SIG-M5 (cell line): ENCODE measurements at regions not wholly inside any gene's neighbourhood (a gene's known extent, or its start where the extent isn't known, plus 50 kb on each side); places are given as distances from the start of the nearest gene placed in this dataset.

ENCODE experiments used
- DNase-seq: peaks from one replicate; lab custom pipeline; 2025; lab: John Stamatoyannopoulos, UW

GRCh38 chr14:100439781-100440180 is 116.6 kb downstream of the SLC25A47 start:
- no peak for DNase-seq

DNA sequence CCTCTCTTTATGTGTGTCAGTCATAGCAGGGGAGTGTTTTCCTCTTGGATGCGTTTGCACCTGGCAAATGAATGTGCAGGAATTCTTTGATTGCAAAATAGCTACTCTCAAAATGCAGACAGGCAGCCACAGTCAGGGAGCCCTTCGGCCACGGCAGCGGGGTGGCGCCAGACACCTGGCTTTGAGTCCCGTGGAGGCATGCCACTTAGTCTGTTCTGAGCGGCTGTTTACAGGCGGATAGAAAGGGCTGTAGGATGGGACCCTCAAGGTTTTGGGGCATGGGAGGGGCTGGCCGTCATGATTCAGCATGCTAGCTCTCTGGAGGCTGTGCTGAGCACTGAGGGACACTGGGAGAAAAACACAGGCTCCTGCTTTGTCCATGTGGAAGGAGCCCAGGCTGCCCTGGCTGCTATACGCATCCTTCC is 117.1 kb downstream of the SLC25A47 start:
- DNase-seq, result no peak

GRCh38 chr14:100440758-100441203 is 117.6 kb downstream of the SLC25A47 start:
- DNase-seq, result no peak

- DNase-seq, result no peak
Measured at GRCh38 chr14:100441271-100441947, 118.3 kb downstream of the SLC25A47 start.

- no peak for DNase-seq
Measured at GRCh38 chr14:100442036-100442435, 118.9 kb downstream of the SLC25A47 start.

GRCh38 chr14:100442498-100443490 is 119.7 kb downstream of the SLC25A47 start:
- no peak for DNase-seq

DNA sequence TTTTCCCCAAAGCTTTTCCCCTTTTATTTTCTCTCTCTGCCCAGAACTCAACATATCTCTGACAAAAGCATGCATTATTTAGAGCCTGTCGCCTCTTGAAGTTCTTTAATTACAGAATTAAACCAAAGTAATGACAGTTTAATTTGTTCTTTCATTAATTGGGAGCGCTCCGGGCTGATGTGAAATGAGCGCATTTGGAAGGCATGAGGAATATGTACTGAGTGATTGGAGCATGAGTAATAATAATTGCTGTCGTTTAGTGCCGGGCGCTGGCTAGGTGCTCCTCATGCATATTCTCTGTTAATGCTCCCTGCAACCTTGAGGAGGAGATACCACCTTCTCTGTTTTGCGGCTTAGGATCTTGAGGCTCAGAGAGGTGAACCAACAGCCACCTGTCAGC is 120.5 kb downstream of the SLC25A47 start:
- no peak for DNase-seq

DNA sequence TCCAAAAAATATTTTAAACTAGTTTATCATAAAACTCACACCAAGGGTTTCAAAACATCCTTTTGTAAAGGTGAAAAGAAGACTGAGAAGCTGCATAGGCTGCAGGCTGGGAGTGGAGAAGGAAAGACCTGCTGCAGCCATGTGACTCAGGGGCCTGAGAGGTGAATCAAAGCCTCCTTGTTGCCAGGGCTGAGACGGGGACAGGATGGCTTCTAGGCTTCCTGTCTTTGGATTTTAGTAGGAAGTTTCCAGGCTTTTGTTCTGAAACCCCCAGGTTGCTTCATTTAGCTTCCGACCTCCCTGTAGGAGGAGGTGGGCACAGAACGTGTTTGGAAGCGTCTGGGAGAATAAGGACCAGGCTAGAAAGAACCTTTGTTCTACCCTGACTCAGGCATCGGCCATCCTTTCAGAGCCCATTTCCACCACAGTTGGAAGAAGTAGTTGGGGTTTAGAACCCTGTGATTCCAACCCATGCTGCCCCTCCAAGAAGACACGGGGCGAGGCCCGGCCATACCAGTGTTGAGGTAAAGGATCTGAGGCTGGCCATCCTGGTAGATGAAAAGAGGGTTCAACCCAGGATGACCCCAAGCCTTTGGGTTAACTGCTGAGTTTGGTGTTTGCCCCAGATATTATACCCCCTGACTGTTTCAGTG is 122.4 kb downstream of the SLC25A47 start:
- no peak for DNase-seq

- DNase-seq, result no peak
Measured at GRCh38 chr14:100446572-100446971, 123.4 kb downstream of the SLC25A47 start.

- DNase-seq, result no peak
Measured at GRCh38 chr14:100448376-100448775, 125.2 kb downstream of the SLC25A47 start.

DNA sequence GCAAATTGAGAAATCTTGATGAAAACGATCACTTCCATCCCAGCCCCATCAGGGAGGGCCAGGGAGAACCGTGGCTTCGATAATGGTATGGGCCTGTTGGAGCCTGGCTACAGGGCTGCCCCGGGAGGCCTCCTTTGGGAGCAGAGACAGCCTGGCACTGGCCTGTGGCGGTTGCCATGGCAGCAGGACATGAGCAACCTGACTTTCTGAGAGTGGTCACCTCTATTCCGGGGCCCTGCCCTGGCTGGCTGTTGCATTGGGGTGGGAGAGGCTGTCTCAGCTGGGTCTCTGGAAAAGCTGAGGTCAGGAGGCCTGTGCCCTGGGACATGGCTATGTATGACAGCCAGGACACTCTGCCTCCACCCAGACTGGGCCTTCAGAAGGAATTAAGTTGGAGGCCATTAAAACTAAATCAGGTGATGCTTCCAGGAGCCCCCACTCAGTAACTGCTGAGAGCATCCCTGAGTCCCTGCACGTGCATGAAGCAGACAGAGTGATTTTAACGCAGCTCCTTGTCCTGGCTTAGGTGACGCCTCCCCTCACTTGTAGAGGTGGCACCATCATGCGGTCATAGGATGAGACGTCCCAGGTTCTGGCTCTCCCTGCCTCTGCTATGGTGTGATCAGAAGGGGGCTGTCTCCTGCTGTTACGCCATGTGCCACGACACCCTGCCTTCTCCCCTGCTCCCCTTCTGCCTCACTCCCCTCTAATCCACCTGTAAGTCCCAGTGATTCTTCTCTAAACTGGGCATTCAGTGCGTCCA is 126.3 kb downstream of the SLC25A47 start:
- DNase-seq, result no peak

DNA sequence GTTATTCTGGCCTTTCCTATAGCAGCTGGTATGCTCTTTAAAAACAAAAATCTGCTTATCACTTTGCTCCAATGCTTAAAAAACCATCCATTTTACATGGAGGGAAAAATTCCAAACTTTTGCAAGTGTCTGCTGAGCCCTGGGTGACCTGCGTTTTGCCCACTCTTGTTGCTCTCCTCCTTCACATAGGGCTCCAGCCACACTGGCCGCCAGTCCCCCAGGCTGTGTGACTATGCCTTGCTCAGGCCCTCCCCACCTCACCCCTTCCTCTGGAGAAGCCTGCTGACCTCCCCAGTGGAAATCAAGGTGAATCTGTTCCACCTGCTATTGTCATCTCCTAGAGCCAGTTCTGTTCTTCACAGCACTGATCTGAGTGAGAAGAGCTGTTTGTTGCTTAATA is 126.9 kb downstream of the SLC25A47 start:
- no peak for DNase-seq

- DNase-seq, result no peak
Measured at GRCh38 chr14:100450736-100451135, 127.6 kb downstream of the SLC25A47 start.

DNA sequence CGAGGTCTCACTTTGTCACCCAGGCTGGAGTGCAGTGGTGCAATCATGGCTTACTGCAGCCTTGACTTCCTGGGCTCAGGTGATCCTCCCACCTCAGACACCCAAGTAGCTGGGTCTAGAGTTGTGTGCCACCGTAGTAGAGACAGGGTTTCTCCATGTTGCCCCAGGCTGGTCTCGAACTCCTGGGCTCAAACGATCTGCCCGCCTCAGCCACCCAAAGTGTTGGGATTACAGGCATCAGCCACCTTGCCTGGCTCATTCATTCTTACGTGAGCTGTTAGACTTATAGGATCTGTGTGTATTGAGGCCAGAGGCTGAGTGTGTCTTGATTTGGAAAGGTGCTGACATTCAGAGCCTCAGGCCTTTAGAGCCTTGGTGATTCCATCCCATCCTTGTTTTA is 128.1 kb downstream of the SLC25A47 start:
- no peak for DNase-seq

GRCh38 chr14:100453930-100454329 is 130.8 kb downstream of the SLC25A47 start:
- no peak for DNase-seq

DNA sequence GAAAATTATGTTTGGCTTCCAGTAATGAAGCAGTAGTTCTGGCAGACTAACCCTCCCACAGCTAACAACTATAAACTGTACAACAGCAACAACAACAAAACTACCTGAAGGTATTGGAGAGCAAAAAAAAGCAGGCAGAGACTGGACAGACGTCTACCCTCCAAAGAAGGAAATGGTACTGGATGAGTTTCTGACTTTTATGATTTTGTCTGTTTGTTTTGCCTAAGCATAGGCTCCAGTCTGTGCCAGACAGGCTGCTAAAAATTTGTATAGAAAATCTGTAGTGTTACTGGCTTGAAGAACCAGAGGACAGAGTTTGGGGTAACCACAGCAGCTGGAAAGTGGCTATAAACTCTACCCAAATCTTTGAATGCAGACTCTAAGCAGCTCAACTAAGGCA is 131.3 kb downstream of the SLC25A47 start:
- no peak for DNase-seq

- no peak for DNase-seq
Measured at GRCh38 chr14:100463937-100464336, 123.3 kb downstream of the BEGAIN start.

GRCh38 chr14:100466111-100466856 is 120.9 kb downstream of the BEGAIN start:
- no peak for DNase-seq

DNA sequence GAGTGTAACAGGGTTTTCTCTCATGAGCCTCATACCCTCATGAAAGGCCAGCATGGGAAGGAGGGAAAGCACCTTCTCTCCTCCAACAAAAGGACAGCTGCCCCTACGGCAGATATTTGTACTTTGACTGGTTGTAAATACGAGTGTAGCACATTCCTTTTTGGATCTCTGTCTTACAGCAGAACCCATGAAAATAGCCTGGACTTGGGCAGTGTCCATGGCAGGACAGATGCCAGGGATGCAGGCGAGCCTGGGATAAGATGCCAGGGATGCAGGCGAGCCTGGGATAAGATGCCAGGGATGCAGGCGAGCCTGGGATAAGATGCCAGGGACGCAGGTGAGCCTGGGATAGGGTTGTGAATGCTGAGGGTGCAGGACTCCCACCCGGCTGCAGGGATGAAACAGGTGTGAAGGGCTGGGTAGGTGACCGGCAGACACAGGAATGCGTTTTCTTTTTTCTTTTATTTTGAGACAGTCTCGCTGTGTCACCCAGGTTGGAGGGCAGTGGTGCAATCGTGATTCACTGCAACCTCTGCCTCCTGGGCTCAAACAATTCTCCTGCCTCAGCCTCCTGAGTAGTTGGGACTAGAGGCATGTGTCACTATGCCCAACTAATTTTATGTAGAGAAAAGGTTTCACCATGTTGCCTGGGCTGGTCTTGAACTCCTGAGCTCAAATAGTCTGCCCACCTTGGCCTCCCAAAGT is 120.0 kb downstream of the BEGAIN start:
- no peak for DNase-seq

GRCh38 chr14:100467939-100468338 is 119.3 kb downstream of the BEGAIN start:
- DNase-seq, result no peak
